H1 (cell line): ENCODE measurements at regions not wholly inside any gene's neighbourhood (a gene's known extent, or its start where the extent isn't known, plus 50 kb on each side); places are given as distances from the start of the nearest gene placed in this dataset.

ENCODE experiments used
- CTCF ChIP-seq, 3 experiments: IDR thresholded peaks; 1 replicate in 2 of 3; 2 replicates in 1 of 3; pipeline versions ENCODE4 v1.5.1 to v1.6.1; 2011; ENCODE audit warnings: low read length in 3 of 3, mild to moderate bottlenecking in 3 of 3, inconsistent platforms in 2 of 3, low read depth in 1 of 3, moderate library complexity in 1 of 3; ENCODE audit not compliant: insufficient read depth in 1 of 3; ENCODE audit errors: control extremely low read depth in 1 of 3
- EZH2 ChIP-seq: fragments of 200-600 bp; sonication (generic); IDR thresholded peaks from 2 replicates; pipeline ENCODE4 v1.7.1; 2012; ENCODE audit warnings: low read depth, mild to moderate bottlenecking, moderate library complexity, low read length, inconsistent platforms; ENCODE audit not compliant: severe bottlenecking
- MAFK ChIP-seq: IDR thresholded peaks from 2 replicates; pipeline ENCODE4 v1.6.1; 2012; ENCODE audit warnings: low read depth, mild to moderate bottlenecking, improper control_type of control experiment, low read length
- ZNF274 ChIP-seq: IDR thresholded peaks from 2 replicates; pipeline ENCODE4 v1.7.0; 2012; ENCODE audit warnings: low read length, borderline replicate concordance; ENCODE audit errors: extremely low read depth

- TF ChIP-seq CTCF (IDR thresholded peaks at IDR 0.05; ENCODE audit: control extremely low read depth in 1 of 3, insufficient read depth in 1 of 3, low read depth in 1 of 3, low read length in 3 of 3) (no peak), MAFK (no peak), EZH2 (no peak), ZNF274 (no peak)
Observed at GRCh38 chr2:37770797-37771196, 99.4 kb upstream of the CDC42EP3 start.
